Midbrain (tissue), 1 donor: ENCODE measurements at regions not wholly inside any gene's neighbourhood (a gene's known extent, or its start where the extent isn't known, plus 50 kb on each side); places are given as distances from the start of the nearest gene placed in this dataset.
"Not testable (repeated sequence)": the region's sequence is repeated elsewhere in the genome, so short reads cannot be mapped to it uniquely, and the experiment has no call there.

Experiments used
- DNase-seq: peaks from one replicate; lab custom pipeline; 2025; lab: John Stamatoyannopoulos, UW

GRCh38 chr11:29161191-29161590 is 855.6 kb downstream of the KCNA4 start:
- no peak for DNase-seq

GRCh38 chr11:29159552-29160465 is 857.0 kb downstream of the KCNA4 start:
- DNase-seq: peak; percentile 0

- DNase-seq: no peak
Measured at GRCh38 chr11:29153078-29153477, 863.8 kb downstream of the KCNA4 start.

- DNase-seq: not testable (repeated sequence)
Measured at GRCh38 chr11:29142573-29142972, 874.3 kb downstream of the KCNA4 start.

- DNase-seq: no peak
Measured at GRCh38 chr11:29135504-29135903, 881.3 kb downstream of the KCNA4 start.

- DNase-seq: no peak
Measured at GRCh38 chr11:29131055-29131454, 885.8 kb downstream of the KCNA4 start.

GRCh38 chr11:29129844-29130243 is 887.0 kb downstream of the KCNA4 start:
- DNase-seq: no peak

GRCh38 chr11:29127461-29127860 is 889.4 kb downstream of the KCNA4 start:
- DNase-seq: no peak

GRCh38 chr11:29125606-29126005 is 891.2 kb downstream of the KCNA4 start:
- no peak for DNase-seq

GRCh38 chr11:29124470-29124869 is 892.4 kb downstream of the KCNA4 start:
- DNase-seq: no peak

GRCh38 chr11:29119707-29120618 is 896.9 kb downstream of the KCNA4 start:
- DNase-seq: no peak

GRCh38 chr11:29119116-29119515 is 897.7 kb downstream of the KCNA4 start:
- no peak for DNase-seq

- no peak for DNase-seq
Measured at GRCh38 chr11:29100967-29101366, 915.9 kb downstream of the KCNA4 start.

- DNase-seq: no peak
Measured at GRCh38 chr11:29095821-29096220, 921.0 kb downstream of the KCNA4 start.

- no peak for DNase-seq
Measured at GRCh38 chr11:29093416-29094120, 923.3 kb downstream of the KCNA4 start.

GRCh38 chr11:29087200-29087812 is 929.5 kb downstream of the KCNA4 start:
- DNase-seq: no peak

GRCh38 chr11:29075726-29076125 is 941.1 kb downstream of the KCNA4 start:
- DNase-seq: no peak

- no peak for DNase-seq
Measured at GRCh38 chr11:29063630-29064361, 953.0 kb downstream of the KCNA4 start.

GRCh38 chr11:29061452-29061851 is 953.3 kb downstream of the METTL15 start:
- DNase-seq: no peak

- not testable (repeated sequence) for DNase-seq
Measured at GRCh38 chr11:29056487-29056886, 948.3 kb downstream of the METTL15 start.

- DNase-seq: no peak
Measured at GRCh38 chr11:29051935-29052334, 943.7 kb downstream of the METTL15 start.
